ENCODE measurements at regions not wholly inside any gene's neighbourhood (a gene's known extent, or its start where the extent isn't known, plus 50 kb on each side); places are given as distances from the start of the nearest gene placed in this dataset.

DNA sequence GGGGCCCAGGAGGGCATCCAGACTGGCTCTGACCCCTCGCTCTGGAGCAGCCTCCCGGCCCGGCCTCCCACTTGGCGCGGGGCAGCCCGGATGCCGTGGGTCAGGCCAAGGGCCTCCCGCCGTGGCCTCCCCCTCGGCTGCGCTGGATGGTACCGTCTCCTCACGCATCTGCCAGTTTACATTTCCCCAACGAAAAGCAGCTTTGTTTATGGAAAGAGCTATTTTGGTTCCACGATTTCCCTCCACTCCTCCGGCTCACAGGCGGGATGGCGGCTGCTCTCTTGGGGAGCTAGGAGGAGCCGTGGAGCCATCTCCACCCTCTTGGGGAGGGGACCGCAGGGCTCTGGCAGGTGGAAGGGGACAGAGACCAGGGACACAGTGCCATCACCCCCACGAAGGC lies 93.2 kb upstream of the MYL10 start:
- RAD21 ChIA-PET (ENCODE audit: unreplicated experiment) = no interaction called here
- intact Hi-C loops (cut with micrococcal nuclease; ENCODE audit: unreplicated experiment) (no loop called here), in situ Hi-C loops (cut with MboI) (no loop called here)
- ATAC-seq = no peak
- Histone ChIP-seq H3K36me3 (ENCODE audit: control insufficient read depth in 2 of 2, insufficient read depth in 2 of 2, low read length in 1 of 2) (no peaks in the 10 kb centered on the region), H3K27me3 (replicated peaks in 1 of 2; ENCODE audit: control insufficient read depth in 2 of 2, insufficient read depth in 2 of 2, low read length in 1 of 2) (no peaks in the 10 kb centered on the region), H3K79me2 (ENCODE audit: control insufficient read depth, insufficient read depth, low read length) (no peaks in the 10 kb centered on the region), H3K9me3 (replicated peaks; ENCODE audit: control insufficient read depth, insufficient read depth, low read length) (no peaks in the 10 kb centered on the region; the same call in 2 of the 3 replicates), H2AFZ (ENCODE audit: control insufficient read depth, low read depth, low read length) (no peak overlapping the region), H4K20me1 (ENCODE audit: control insufficient read depth, insufficient read depth) (no peaks in the 10 kb centered on the region), H3K4me2 (ENCODE audit: control insufficient read depth, insufficient read depth) (no peak overlapping the region), H3K4me3 (no peak overlapping the region), H3K4me1 (ENCODE audit: control insufficient read depth, insufficient read depth, low read length) (no peaks in the 10 kb centered on the region), H3K9ac (ENCODE audit: control insufficient read depth, insufficient read depth, low read length) (no peak overlapping the region), H3K27ac (ENCODE audit: control insufficient read depth, insufficient read depth) (no peak overlapping the region)
- no peak for FAIRE-seq
- 68% methylated on average over 21 of the region's 21 CpGs for WGBS (ENCODE audit: insufficient coverage, insufficient replicate concordance, low lambda C conversion rate, missing lambda C conversion rate)
- SMC1A ChIA-PET (ENCODE audit: uncharacterized antibody, unreplicated experiment) = no interaction called here
- no peak for DNase-seq (ENCODE audit: low read depth, low spot score)
- TF ChIP-seq BACH1 (IDR thresholded peaks at IDR 0.05; ENCODE audit: borderline replicate concordance) (no peak), ZNF217 (IDR thresholded peaks at IDR 0.05) (no peak), POLR2AphosphoS5 (IDR thresholded peaks at IDR 0.05; ENCODE audit: low read length) (no peak), TCF12 (IDR thresholded peaks at IDR 0.05; ENCODE audit: low read depth, low read length) (no peak), NFXL1 (IDR thresholded peaks at IDR 0.05; ENCODE audit: borderline replicate concordance) (no peak), ZNF384 (IDR thresholded peaks at IDR 0.05; ENCODE audit: borderline replicate concordance, low read depth, low read length) (no peak), RCOR1 (conservative IDR thresholded peaks at IDR 0.05; ENCODE audit: low read depth, low read length) (no peak), YBX1 (IDR thresholded peaks at IDR 0.05) (no peak), CHD4 (IDR thresholded peaks at IDR 0.05) (no peak), MTA3 (IDR thresholded peaks at IDR 0.05; ENCODE audit: borderline replicate concordance, low read length) (no peak), RAD51 (IDR thresholded peaks at IDR 0.05) (no peak), NBN (IDR thresholded peaks at IDR 0.05) (no peak)
- no TSS peak for BruUV-seq (replicated peaks)
- POLR2A ChIA-PET = no interaction called here
- CTCF ChIA-PET = interaction anchor here (0.6 kb wide), 1 partner anchor 13 kb away, joined by 4 read pairs; no protein-coding TSS in a partner anchor
